ENCODE measurements at regions not wholly inside any gene's neighbourhood (a gene's known extent, or its start where the extent isn't known, plus 50 kb on each side); places are given as distances from the start of the nearest gene placed in this dataset.
"Not testable (repeated sequence)": the region's sequence is repeated elsewhere in the genome, so short reads cannot be mapped to it uniquely, and the experiment has no call there.

GRCh38 chr4:184335520-184335919, 117.8 kb upstream of the ENPP6 start:
- DNase-seq (ENCODE audit: low spot score) = no peak

GRCh38 chr4:184333446-184333845, 115.8 kb upstream of the ENPP6 start:
- DNase-seq (ENCODE audit: low spot score) = not testable (repeated sequence)

GRCh38 chr4:184331268-184331995, 113.8 kb upstream of the ENPP6 start:
- no peak for DNase-seq (ENCODE audit: low spot score)

- DNase-seq (ENCODE audit: low spot score) = not testable (repeated sequence)
Observed at GRCh38 chr4:184330517-184331094, 112.9 kb upstream of the ENPP6 start.

- DNase-seq (ENCODE audit: low spot score) = no peak
Observed at GRCh38 chr4:184329659-184330400, 112.2 kb upstream of the ENPP6 start.

- no peak for DNase-seq (ENCODE audit: low spot score)
Observed at GRCh38 chr4:184329235-184329634, 111.6 kb upstream of the ENPP6 start.

GRCh38 chr4:184328022-184328736, 110.5 kb upstream of the ENPP6 start:
- no peak for DNase-seq (ENCODE audit: low spot score)

- DNase-seq (ENCODE audit: low spot score) = no peak
Observed at GRCh38 chr4:184324939-184325477, 107.3 kb upstream of the ENPP6 start.

- DNase-seq (ENCODE audit: low spot score) = peak; percentile 44
Observed at GRCh38 chr4:184322328-184323025, 104.8 kb upstream of the ENPP6 start.

- DNase-seq (ENCODE audit: low spot score) = no peak
Observed at GRCh38 chr4:184320631-184321030, 103.0 kb upstream of the ENPP6 start.

GRCh38 chr4:184318852-184319251, 101.2 kb upstream of the ENPP6 start:
- DNase-seq (ENCODE audit: low spot score) = no peak

GRCh38 chr4:184317234-184317918, 99.7 kb upstream of the ENPP6 start:
- no peak for DNase-seq (ENCODE audit: low spot score)

- DNase-seq (ENCODE audit: low spot score) = no peak
Observed at GRCh38 chr4:184316821-184317220, 99.1 kb upstream of the ENPP6 start.

GRCh38 chr4:184315675-184316359, 98.1 kb upstream of the ENPP6 start:
- DNase-seq (ENCODE audit: low spot score) = no peak

- DNase-seq (ENCODE audit: low spot score) = no peak
Observed at GRCh38 chr4:184313702-184314659, 96.3 kb upstream of the ENPP6 start.

GRCh38 chr4:184313058-184313581, 95.4 kb upstream of the ENPP6 start:
- no peak for DNase-seq (ENCODE audit: low spot score)

GRCh38 chr4:184312126-184312525, 94.5 kb upstream of the ENPP6 start:
- DNase-seq (ENCODE audit: low spot score) = no peak

GRCh38 chr4:184310881-184311709, 93.4 kb upstream of the ENPP6 start:
- no peak for DNase-seq (ENCODE audit: low spot score)

All from A172 (cell line).